CD4-positive, alpha-beta T cell (primary cell): ENCODE measurements at regions not wholly inside any gene's neighbourhood (a gene's known extent, or its start where the extent isn't known, plus 50 kb on each side); places are given as distances from the start of the nearest gene placed in this dataset.
"Not testable (repeated sequence)": the region's sequence is repeated elsewhere in the genome, so short reads cannot be mapped to it uniquely, and the experiment has no call there.

Source experiments
- ATAC-seq: fragments of 200-7000 bp; cut with Tn5 transposase; one replicate; pipeline ENCODE4 v1.10.0; 2022; ENCODE audit warnings: mild to moderate bottlenecking; ENCODE audit not compliant: poor library complexity
- CTCF ChIA-PET: fragments of 350-600 bp; sonication (Branson Sonifier 250); formaldehyde crosslinking; loops from one replicate; lab custom pipeline; 2021; ENCODE audit warnings: antibody characterized with exemption, inconsistent platforms; lab: Charles Lee
- POLR2A ChIA-PET: fragments of 350-600 bp; sonication (Branson Sonifier 250); formaldehyde crosslinking; loops from one replicate; lab custom pipeline; 2021; ENCODE audit warnings: antibody characterized with exemption, inconsistent platforms; lab: Charles Lee
- DNase-seq, 14 experiments: peaks; one replicate each; pipeline ENCODE4 v3.0.0-alpha.2; 2013 to 2020; ENCODE audit warnings: mixed read lengths in 2 of 14
- H3K27ac ChIP-seq, 2 donors: one replicate each; pipeline versions ENCODE4 v1.5.1 to v1.7.0; 2013; ENCODE audit warnings: low read length in 2 of 2, low read depth in 1 of 2, mild to moderate bottlenecking in 1 of 2
- H3K27me3 ChIP-seq, 2 experiments: 1 replicate in 1 of 2; 2 replicates in 1 of 2; pipeline versions ENCODE4 v1.6.1 to v1.7.0; 2013; ENCODE audit warnings: low read length in 2 of 2, control low read depth in 1 of 2, mild to moderate bottlenecking in 1 of 2, moderate library complexity in 1 of 2; ENCODE audit not compliant: insufficient read depth in 2 of 2, control insufficient read depth in 1 of 2
- H3K36me3 ChIP-seq: one replicate; pipeline ENCODE4 v1.6.1; 2013; ENCODE audit warnings: low read length, control low read depth; ENCODE audit not compliant: insufficient read depth
- H3K4me1 ChIP-seq: one replicate; pipeline ENCODE4 v1.6.1; 2013; ENCODE audit warnings: low read length, control low read depth; ENCODE audit not compliant: insufficient read depth
- H3K4me3 ChIP-seq: one replicate; pipeline ENCODE4 v1.5.1; 2013; ENCODE audit warnings: mild to moderate bottlenecking, low read length, moderate library complexity
- H3K9me3 ChIP-seq, 2 experiments: 1 replicate in 1 of 2; 2 replicates in 1 of 2; pipeline versions ENCODE4 v1.6.1 to v1.7.0; 2013; ENCODE audit warnings: low read length in 2 of 2, mild to moderate bottlenecking in 2 of 2, control low read depth in 1 of 2, moderate library complexity in 1 of 2; ENCODE audit not compliant: control insufficient read depth in 1 of 2, insufficient read depth in 1 of 2
- H3K27ac Mint-ChIP-seq: one replicate; pipeline ENCODE4 v1.8.0; 2020; ENCODE audit warnings: mixed read lengths
- H3K27me3 Mint-ChIP-seq: one replicate; pipeline ENCODE4 v1.8.0; 2021; ENCODE audit warnings: mixed read lengths
- H3K36me3 Mint-ChIP-seq: one replicate; pipeline ENCODE4 v1.8.0; 2021; ENCODE audit warnings: low read depth, mixed read lengths
- H3K4me1 Mint-ChIP-seq: one replicate; pipeline ENCODE4 v1.8.0; 2021; ENCODE audit warnings: low read depth, mixed read lengths
- H3K4me3 Mint-ChIP-seq: one replicate; pipeline ENCODE4 v1.8.0; 2020; ENCODE audit warnings: mild to moderate bottlenecking, mixed read lengths
- H3K9me3 Mint-ChIP-seq: one replicate; pipeline ENCODE4 v1.8.0; 2020; ENCODE audit warnings: mixed read lengths
- CTCF ChIP-seq: fragments of 200-600 bp; IDR thresholded peaks from one replicate; pipeline ENCODE4 v1.8.0; 2022; ENCODE audit warnings: antibody characterized with exemption, mild to moderate bottlenecking
- intact Hi-C, 2 experiments: fragments of 100-400 bp; cut with DNase I in 1 of 2; cut with micrococcal nuclease in 1 of 2; formaldehyde crosslinking; loops; one replicate each; pipeline versions ENCODE4 v1.15.1 to v1.9.0; 2023 to 2025; cut with DNase I, micrococcal nuclease

GRCh38 chr6:126667728-126668127 is 327.8 kb downstream of the CENPW start:
- Histone ChIP-seq H3K36me3 (no peaks in the 10 kb centered on the region), H3K4me1 (no peaks in the 10 kb centered on the region), H3K27ac (no peak overlapping the region), H3K9me3 (peaks cover 0 to 5% of the 10 kb centered on the region in 2 experiments), H3K27me3 (no peaks in the 10 kb centered on the region), H3K4me3 (no peak overlapping the region)
- no peak overlapping the region for H3K27ac Mint-ChIP-seq
- POLR2A ChIA-PET = no interaction called here
- CTCF ChIA-PET = no interaction called here
- no peak for ATAC-seq
- DNase-seq = no peak
- intact Hi-C loops = no loop called here
- H3K4me1 Mint-ChIP-seq = no peaks in the 10 kb centered on the region
- no peak for TF ChIP-seq CTCF
- H3K36me3 Mint-ChIP-seq = no peaks in the 10 kb centered on the region
- H3K27me3 Mint-ChIP-seq = no peaks in the 10 kb centered on the region
- no peak overlapping the region for H3K4me3 Mint-ChIP-seq
- H3K9me3 Mint-ChIP-seq = no peaks in the 10 kb centered on the region

- no peaks in the 10 kb centered on the region for H3K27me3 ChIP-seq
- no peaks in the 10 kb centered on the region for H3K36me3 ChIP-seq
- Mint-ChIP-seq H3K27me3 (no peaks in the 10 kb centered on the region), H3K4me3 (no peak overlapping the region), H3K4me1 (no peaks in the 10 kb centered on the region), H3K27ac (no peak overlapping the region), H3K9me3 (no peaks in the 10 kb centered on the region), H3K36me3 (no peaks in the 10 kb centered on the region)
- CTCF ChIA-PET = no interaction called here
- no peak overlapping the region for H3K27ac ChIP-seq
- ATAC-seq = no peak
- no peak for DNase-seq
- no peak overlapping the region for H3K4me3 ChIP-seq
- no peaks in the 10 kb centered on the region for H3K4me1 ChIP-seq
- intact Hi-C loops = no loop called here
- POLR2A ChIA-PET = no interaction called here
- TF ChIP-seq CTCF = no peak
- H3K9me3 ChIP-seq = peaks cover 0 to 5% of the 10 kb centered on the region in 2 experiments
Measured at GRCh38 chr6:126672649-126673048, 332.7 kb downstream of the CENPW start.

- H3K9me3 Mint-ChIP-seq, H3K4me3 Mint-ChIP-seq, H3K36me3 ChIP-seq, H3K27me3 Mint-ChIP-seq, ATAC-seq, H3K27ac ChIP-seq, H3K27me3 ChIP-seq, CTCF ChIA-PET, H3K9me3 ChIP-seq, H3K4me1 ChIP-seq, H3K4me1 Mint-ChIP-seq, intact Hi-C loops, H3K36me3 Mint-ChIP-seq, H3K4me3 ChIP-seq, POLR2A ChIA-PET, DNase-seq, H3K27ac Mint-ChIP-seq: not testable (repeated sequence)
Measured at GRCh38 chr6:126673749-126674148, 333.8 kb downstream of the CENPW start.

- no peaks in the 10 kb centered on the region for H3K36me3 ChIP-seq
- H3K27ac Mint-ChIP-seq = no peak overlapping the region
- DNase-seq (no peak), ATAC-seq (no peak)
- no peaks in the 10 kb centered on the region for H3K27me3 ChIP-seq
- H3K9me3 ChIP-seq = no peaks in the 10 kb centered on the region
- POLR2A ChIA-PET = no interaction called here
- H3K4me1 Mint-ChIP-seq = no peaks in the 10 kb centered on the region
- H3K4me1 ChIP-seq = no peaks in the 10 kb centered on the region
- no peak overlapping the region for H3K4me3 ChIP-seq
- TF ChIP-seq CTCF = no peak
- H3K27ac ChIP-seq = no peak overlapping the region
- H3K36me3 Mint-ChIP-seq = no peaks in the 10 kb centered on the region
- no peak overlapping the region for H3K4me3 Mint-ChIP-seq
- H3K27me3 Mint-ChIP-seq = no peaks in the 10 kb centered on the region
- intact Hi-C loops = no loop called here
- peaks cover 4% of the 10 kb centered on the region for H3K9me3 Mint-ChIP-seq
- CTCF ChIA-PET = no interaction called here
Measured at GRCh38 chr6:126682440-126682839, 342.5 kb downstream of the CENPW start.
